Neural cell (in vitro differentiated cells): ENCODE measurements at regions not wholly inside any gene's neighbourhood (a gene's known extent, or its start where the extent isn't known, plus 50 kb on each side); places are given as distances from the start of the nearest gene placed in this dataset.

Experiments
- H2AFZ ChIP-seq: fragments of 200-600, 300-800 bp; sonication (generic), shearing (Covaris generic); 2 replicates; pipeline ENCODE4 v1.6.0; 2014; ENCODE audit warnings: low read depth, mild to moderate bottlenecking, antibody characterized with exemption, low read length, moderate library complexity
- H3F3A ChIP-seq: fragments of 200-600 bp; shearing (Covaris generic); 2 replicates; pipeline ENCODE4 v1.6.1; 2016; ENCODE audit warnings: mild to moderate bottlenecking, moderate library complexity, mixed read lengths, antibody characterized with exemption, low read length; ENCODE audit not compliant: insufficient read depth, poor library complexity, severe bottlenecking
- H3K27ac ChIP-seq: fragments of 200-600, 300-800 bp; sonication (generic), shearing (Covaris generic); 2 replicates; pipeline ENCODE4 v1.5.1; 2014; ENCODE audit warnings: mild to moderate bottlenecking, low read length, moderate library complexity
- H3K27me3 ChIP-seq: fragments of 300-800, 200-600 bp; sonication (generic), shearing (Covaris generic); 2 replicates; pipeline ENCODE4 v1.6.0; 2014; ENCODE audit warnings: mild to moderate bottlenecking, low read depth, low read length, moderate library complexity; ENCODE audit not compliant: insufficient read depth
- H3K36me3 ChIP-seq: fragments of 300-800, 200-600 bp; sonication (generic), shearing (Covaris generic); 2 replicates; pipeline ENCODE4 v1.5.1; 2014; ENCODE audit warnings: mild to moderate bottlenecking, antibody characterized with exemption, low read length, moderate library complexity; ENCODE audit not compliant: insufficient read depth
- H3K4me2 ChIP-seq: fragments of 300-800, 200-600 bp; sonication (generic), shearing (Covaris generic); 2 replicates; pipeline ENCODE4 v1.6.0; 2014; ENCODE audit warnings: mild to moderate bottlenecking, low read length
- H3K4me3 ChIP-seq: fragments of 300-800, 200-600 bp; sonication (generic), shearing (Covaris generic); 2 replicates; pipeline ENCODE4 v1.5.1; 2014; ENCODE audit warnings: mild to moderate bottlenecking, low read length, moderate library complexity
- H3K79me2 ChIP-seq: fragments of 200-600 bp; shearing (Covaris generic); replicated peaks from 2 replicates; pipeline ENCODE4 v1.6.0; 2014; ENCODE audit warnings: mild to moderate bottlenecking, low read length, moderate library complexity; ENCODE audit not compliant: insufficient read depth
- H3K9ac ChIP-seq: fragments of 300-800, 200-600 bp; sonication (generic), shearing (Covaris generic); 2 replicates; pipeline ENCODE4 v1.6.1; 2016; ENCODE audit warnings: mild to moderate bottlenecking, low read length, mixed read lengths
- H3K9me2 ChIP-seq: fragments of 200-600 bp; shearing (Covaris generic); 2 replicates; pipeline ENCODE4 v1.6.1; 2016; ENCODE audit warnings: mild to moderate bottlenecking, low read length, mixed read lengths; ENCODE audit not compliant: insufficient read depth
- H3K9me3 ChIP-seq: fragments of 200-600, 300-800 bp; sonication (generic), shearing (Covaris generic); 2 replicates; pipeline ENCODE4 v1.6.1; 2016; ENCODE audit warnings: mild to moderate bottlenecking, mixed run types, low read length, moderate library complexity, mixed read lengths
- H4K20me1 ChIP-seq: fragments of 200-600 bp; shearing (Covaris generic); 2 replicates; pipeline ENCODE4 v1.6.1; 2016; ENCODE audit warnings: mild to moderate bottlenecking, mixed run types; ENCODE audit not compliant: insufficient read depth
- CTCF ChIP-seq: fragments of 450-650 bp; IDR thresholded peaks from 2 replicates; pipeline ENCODE4 v1.5.1; 2014; ENCODE audit warnings: antibody characterized with exemption, mild to moderate bottlenecking, moderate library complexity; ENCODE audit not compliant: poor library complexity, severe bottlenecking
- EP300 ChIP-seq: fragments of 450-650 bp; conservative IDR thresholded peaks from 2 replicates; pipeline ENCODE4 v1.6.1; 2014; ENCODE audit warnings: antibody characterized with exemption, mild to moderate bottlenecking, moderate library complexity; ENCODE audit not compliant: poor library complexity, severe bottlenecking
- EZH2 ChIP-seq: fragments of 200-600, 300-800 bp; shearing (Covaris generic), sonication (generic); IDR thresholded peaks from 2 replicates; pipeline ENCODE4 v1.6.1; 2014; ENCODE audit warnings: antibody characterized with exemption, low read length, borderline replicate concordance, mild to moderate bottlenecking; ENCODE audit not compliant: insufficient read depth, poor library complexity, severe bottlenecking
- MXI1 ChIP-seq: fragments of 450-650 bp; conservative IDR thresholded peaks from 2 replicates; pipeline ENCODE4 v1.6.1; 2014; ENCODE audit warnings: antibody characterized with exemption, mild to moderate bottlenecking; ENCODE audit not compliant: poor library complexity, severe bottlenecking
- POLR2AphosphoS5 ChIP-seq: IDR thresholded peaks from 2 replicates; pipeline ENCODE4 v1.6.1; 2012
- RAD21 ChIP-seq: fragments of 450-650 bp; conservative IDR thresholded peaks from 2 replicates; pipeline ENCODE4 v1.6.1; 2014; ENCODE audit warnings: antibody characterized with exemption, mild to moderate bottlenecking, moderate library complexity
- SMC3 ChIP-seq: fragments of 450-650 bp; conservative IDR thresholded peaks from 2 replicates; pipeline ENCODE4 v1.6.1; 2014; ENCODE audit warnings: antibody characterized with exemption, mild to moderate bottlenecking, moderate library complexity; ENCODE audit not compliant: poor library complexity
- TAF1 ChIP-seq: IDR thresholded peaks from 2 replicates; pipeline ENCODE4 v1.6.1; 2012; ENCODE audit warnings: low read depth
- TF ChIP-seq, protein P1 (sequence below): IDR thresholded peaks from 2 replicates; pipeline ENCODE4 v1.6.1; 2012; ENCODE audit warnings: borderline replicate concordance

GRCh38 chr18:62458868-62459716, 63.7 kb upstream of the ZCCHC2 start:
- H3K4me3 ChIP-seq, result no peak overlapping the region
- no peak overlapping the region for H3K27ac ChIP-seq
- H3K4me2 ChIP-seq, result no peak overlapping the region
- no peaks in the 10 kb centered on the region for H4K20me1 ChIP-seq
- H3K79me2 ChIP-seq, result no peaks in the 10 kb centered on the region
- no peaks in the 10 kb centered on the region for H3K36me3 ChIP-seq
- H3F3A ChIP-seq, result no peaks in the 10 kb centered on the region
- no peaks in the 10 kb centered on the region for H3K9me3 ChIP-seq
- H3K27me3 ChIP-seq, result no peaks in the 10 kb centered on the region
- H2AFZ ChIP-seq, result no peak overlapping the region
- TF ChIP-seq SMC3 (no peak), MXI1 (no peak), EZH2 (no peak), CTCF (no peak)
- TF ChIP-seq, protein P1, sequence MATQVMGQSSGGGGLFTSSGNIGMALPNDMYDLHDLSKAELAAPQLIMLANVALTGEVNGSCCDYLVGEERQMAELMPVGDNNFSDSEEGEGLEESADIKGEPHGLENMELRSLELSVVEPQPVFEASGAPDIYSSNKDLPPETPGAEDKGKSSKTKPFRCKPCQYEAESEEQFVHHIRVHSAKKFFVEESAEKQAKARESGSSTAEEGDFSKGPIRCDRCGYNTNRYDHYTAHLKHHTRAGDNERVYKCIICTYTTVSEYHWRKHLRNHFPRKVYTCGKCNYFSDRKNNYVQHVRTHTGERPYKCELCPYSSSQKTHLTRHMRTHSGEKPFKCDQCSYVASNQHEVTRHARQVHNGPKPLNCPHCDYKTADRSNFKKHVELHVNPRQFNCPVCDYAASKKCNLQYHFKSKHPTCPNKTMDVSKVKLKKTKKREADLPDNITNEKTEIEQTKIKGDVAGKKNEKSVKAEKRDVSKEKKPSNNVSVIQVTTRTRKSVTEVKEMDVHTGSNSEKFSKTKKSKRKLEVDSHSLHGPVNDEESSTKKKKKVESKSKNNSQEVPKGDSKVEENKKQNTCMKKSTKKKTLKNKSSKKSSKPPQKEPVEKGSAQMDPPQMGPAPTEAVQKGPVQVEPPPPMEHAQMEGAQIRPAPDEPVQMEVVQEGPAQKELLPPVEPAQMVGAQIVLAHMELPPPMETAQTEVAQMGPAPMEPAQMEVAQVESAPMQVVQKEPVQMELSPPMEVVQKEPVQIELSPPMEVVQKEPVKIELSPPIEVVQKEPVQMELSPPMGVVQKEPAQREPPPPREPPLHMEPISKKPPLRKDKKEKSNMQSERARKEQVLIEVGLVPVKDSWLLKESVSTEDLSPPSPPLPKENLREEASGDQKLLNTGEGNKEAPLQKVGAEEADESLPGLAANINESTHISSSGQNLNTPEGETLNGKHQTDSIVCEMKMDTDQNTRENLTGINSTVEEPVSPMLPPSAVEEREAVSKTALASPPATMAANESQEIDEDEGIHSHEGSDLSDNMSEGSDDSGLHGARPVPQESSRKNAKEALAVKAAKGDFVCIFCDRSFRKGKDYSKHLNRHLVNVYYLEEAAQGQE, result no peak
- no peaks in the 10 kb centered on the region for H3K9me2 ChIP-seq
- H3K9ac ChIP-seq, result no peak overlapping the region

DNA sequence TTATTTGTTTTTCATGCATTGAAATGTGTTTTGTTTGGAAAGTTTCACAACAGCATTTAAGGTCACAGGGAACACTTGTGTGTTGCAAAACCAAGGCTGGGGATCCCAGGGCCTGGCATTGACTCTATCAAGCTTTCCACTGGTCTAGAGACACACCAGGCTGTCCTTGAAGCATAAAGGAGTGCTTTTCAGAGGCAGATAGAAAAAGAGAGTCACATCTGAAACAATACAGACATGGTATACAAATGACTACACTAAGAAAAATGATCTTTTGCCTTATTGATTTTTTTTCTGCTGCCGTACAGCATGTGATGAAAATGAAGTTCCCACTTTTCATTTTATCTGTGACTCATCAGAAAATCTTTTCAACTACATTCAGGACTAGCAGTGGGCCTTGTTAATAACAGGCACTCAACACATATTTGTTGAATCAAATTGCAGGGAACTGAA, 61.9 kb upstream of the ZCCHC2 start:
- no peak for TF ChIP-seq SMC3
- no peak for TF ChIP-seq TAF1
- TF ChIP-seq, protein P1, result no peak
- no peak for TF ChIP-seq EZH2
- TF ChIP-seq POLR2AphosphoS5, result no peak
- TF ChIP-seq MXI1, result no peak
- TF ChIP-seq RAD21, result no peak
- no peak for TF ChIP-seq CTCF
- no peak for TF ChIP-seq EP300
- no peak overlapping the region for H3K9ac ChIP-seq
- no peak overlapping the region for H2AFZ ChIP-seq
- H4K20me1 ChIP-seq, result no peaks in the 10 kb centered on the region
- H3K4me2 ChIP-seq, result no peak overlapping the region
- H3K27ac ChIP-seq, result no peak overlapping the region
- H3K27me3 ChIP-seq, result no peaks in the 10 kb centered on the region
- no peaks in the 10 kb centered on the region for H3K36me3 ChIP-seq
- H3K4me3 ChIP-seq, result no peak overlapping the region
- H3K9me2 ChIP-seq, result no peaks in the 10 kb centered on the region
- H3K9me3 ChIP-seq, result no peaks in the 10 kb centered on the region
- H3F3A ChIP-seq, result no peaks in the 10 kb centered on the region
- H3K79me2 ChIP-seq, result no peaks in the 10 kb centered on the region
